ENCODE measurements at regions not wholly inside any gene's neighbourhood (a gene's known extent, or its start where the extent isn't known, plus 50 kb on each side); places are given as distances from the start of the nearest gene placed in this dataset.

DNA sequence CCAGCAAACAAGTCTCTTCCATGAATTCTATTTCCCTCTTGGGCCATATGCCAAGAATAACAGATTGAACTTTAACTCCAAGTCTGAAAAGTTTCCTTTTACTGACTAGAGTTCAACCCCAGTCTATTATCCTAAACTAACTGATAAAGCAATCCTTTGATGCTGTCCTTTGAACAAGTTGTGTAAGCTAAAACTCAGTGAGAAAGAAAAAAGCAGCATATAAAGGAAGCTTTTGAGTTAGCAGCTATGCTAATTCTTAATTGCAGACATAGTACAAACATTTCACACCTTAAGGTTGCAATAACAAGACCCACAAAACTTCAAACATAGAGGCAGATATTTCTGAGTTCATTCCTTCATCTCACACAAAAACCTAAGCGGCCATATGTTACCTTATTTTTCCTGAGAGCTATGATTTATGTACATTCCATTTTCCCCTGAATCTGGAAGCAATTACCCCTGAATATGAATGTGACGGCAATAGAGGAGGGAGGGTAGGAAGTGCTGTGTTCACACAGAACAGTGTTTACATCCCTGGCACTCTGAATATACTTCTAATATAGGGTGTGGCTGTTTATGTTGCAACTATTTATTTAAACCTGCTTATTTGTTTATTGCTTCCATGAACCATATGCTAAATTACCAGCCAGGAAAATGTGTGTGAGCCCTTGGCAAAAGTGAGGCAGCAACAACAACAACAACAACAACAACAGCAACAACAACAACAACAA is 180.6 kb downstream of the IRS1 start:
- no peak for DNase-seq

- DNase-seq, result no peak
These were observed 181.1 kb downstream of the IRS1 start for GRCh38 chr2:226618544-226618874.

DNA sequence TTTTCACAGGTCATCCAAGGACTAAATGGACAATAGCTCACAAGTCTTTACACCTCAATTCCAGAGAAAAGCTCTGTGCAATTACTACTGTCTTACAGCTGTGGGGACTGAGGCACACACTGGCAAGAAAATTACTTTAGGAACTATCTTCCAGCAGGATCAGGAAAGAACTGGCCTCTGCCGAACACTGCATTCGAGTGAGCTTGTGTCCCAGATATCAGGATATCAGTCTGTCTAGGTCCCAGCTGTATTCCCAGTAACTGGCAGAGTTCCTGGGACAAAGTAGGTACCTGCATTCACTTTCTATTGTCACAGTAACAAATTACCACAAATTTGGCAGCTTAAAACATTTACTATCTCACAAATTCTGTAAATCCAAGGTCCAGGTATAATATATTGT is 183.7 kb downstream of the IRS1 start:
- DNase-seq, result no peak

GRCh38 chr2:226611944-226612318 is 187.7 kb downstream of the IRS1 start:
- peak; percentile 44 for DNase-seq

DNA sequence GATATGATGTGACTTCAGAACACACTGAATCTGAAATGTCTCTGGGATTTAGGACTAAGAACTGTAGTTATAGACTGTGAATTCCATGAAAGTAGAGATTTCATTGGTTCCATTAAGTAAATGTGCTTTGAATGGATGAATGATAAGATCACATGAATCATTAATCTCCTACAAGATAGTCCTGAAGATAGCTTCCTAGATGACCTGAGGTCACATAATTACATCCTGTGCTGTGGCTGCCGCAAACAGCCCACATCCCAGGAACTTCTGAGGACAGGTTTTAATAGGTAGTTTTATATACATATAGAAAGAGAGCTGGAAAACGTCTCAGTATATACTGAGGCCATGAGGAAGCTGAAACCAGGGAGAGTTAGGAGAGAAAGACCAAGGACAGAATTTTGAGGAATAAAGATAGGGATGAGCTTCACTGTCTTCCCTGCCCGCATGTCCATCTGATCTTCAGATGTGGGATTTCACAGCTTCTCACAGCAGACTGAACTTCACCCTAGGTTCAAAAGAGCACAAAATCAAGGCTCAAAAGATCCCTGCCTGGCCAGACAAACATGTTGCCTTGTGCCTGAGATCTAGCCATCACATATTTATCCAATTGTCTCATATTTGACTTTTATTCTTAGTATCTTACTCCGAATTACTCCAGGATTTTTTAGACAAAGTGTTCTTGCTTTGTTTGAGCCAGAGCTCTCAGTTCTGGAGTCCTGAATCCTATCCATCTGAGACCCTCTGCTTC is 188.2 kb downstream of the IRS1 start:
- no peak for DNase-seq

DNA sequence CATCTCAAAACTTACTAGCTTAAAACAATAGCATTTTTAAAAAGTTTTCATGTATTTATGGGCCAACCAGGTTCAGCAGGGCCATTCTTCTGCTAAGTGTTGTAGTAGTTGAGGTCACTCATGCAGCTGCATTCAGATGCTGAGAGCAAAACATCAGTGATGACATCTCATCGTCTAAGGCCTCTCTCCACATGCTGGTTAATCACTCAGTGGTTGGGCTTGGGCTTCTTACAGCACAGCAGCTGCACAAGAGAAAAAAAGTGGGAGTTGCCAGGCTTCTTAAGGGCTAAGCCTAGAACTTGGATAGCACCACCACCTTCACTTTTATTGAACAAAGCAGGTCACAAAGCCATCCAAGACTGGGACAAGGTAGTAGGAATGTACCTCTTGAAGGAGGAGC is 190.3 kb downstream of the IRS1 start:
- no peak for DNase-seq

GRCh38 chr2:226608451-226608850 is 191.2 kb downstream of the IRS1 start:
- no peak for DNase-seq

DNA sequence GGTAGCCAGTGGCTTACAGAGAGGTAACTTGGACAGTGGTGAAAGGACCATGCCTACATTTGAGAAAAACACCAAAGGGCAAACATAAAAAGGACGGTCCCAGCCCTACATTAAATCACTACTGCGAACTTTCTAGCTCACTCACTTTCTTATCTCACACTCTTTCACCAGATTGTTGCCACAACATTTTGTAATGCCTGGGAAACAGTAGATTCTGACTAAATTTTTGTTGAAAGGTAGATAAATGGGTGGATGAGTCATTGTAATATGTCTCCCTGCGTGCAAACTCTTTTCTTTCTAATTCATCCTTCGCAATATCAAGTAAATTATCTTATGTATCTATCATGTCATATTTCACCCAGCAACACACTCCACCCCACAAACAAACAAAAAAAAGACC is 192.2 kb downstream of the IRS1 start:
- DNase-seq, result no peak

DNA sequence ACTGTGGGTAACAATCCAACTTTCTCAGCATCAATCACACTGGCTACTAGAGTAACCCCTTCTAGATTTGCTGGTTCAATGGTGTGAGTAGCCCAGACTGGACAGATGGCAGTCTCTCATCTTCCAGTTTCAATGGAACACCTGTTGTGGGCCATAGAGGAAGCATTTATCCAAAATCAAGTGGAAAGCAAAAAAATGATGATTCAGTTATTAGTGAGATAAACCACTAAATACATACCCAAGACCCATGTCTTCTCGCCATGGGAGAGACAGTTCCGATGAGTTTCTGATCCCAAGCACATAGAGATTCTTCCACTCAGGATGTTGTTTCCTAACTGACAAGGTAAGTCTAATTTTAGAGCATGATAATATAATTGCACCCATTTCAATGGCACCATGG is 194.0 kb downstream of the IRS1 start:
- DNase-seq, result no peak

GRCh38 chr2:226603606-226604005 is 196.0 kb downstream of the IRS1 start:
- DNase-seq, result no peak

GRCh38 chr2:226601881-226602662 is 197.5 kb downstream of the IRS1 start:
- DNase-seq, result no peak

GRCh38 chr2:226600802-226601201 is 198.8 kb downstream of the IRS1 start:
- DNase-seq, result no peak

GRCh38 chr2:226600184-226600583 is 199.4 kb downstream of the IRS1 start:
- DNase-seq, result no peak

- DNase-seq, result no peak
These were observed 210.6 kb downstream of the IRS1 start for GRCh38 chr2:226589043-226589442.

DNA sequence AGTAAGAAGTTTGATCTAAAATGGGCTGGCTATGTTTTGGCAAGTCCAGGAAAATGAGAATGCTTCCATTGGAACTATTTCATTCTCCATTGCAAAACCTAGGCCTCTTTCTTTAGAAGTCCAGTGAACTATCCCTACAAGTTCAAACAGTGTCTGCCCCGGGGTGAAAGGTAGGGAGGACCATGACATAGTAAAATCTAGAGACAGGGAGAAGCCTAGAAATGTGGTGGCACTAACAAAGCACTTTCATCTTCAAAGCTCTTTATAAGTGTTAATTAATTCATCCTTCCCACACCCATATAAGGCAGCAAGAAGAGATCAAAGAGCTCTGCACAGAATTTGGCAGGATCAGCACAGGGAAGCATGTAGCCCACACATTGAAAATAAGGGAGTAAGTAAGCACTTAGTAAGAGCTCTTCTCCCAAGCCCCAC is 214.5 kb downstream of the IRS1 start:
- no peak for DNase-seq

DNA sequence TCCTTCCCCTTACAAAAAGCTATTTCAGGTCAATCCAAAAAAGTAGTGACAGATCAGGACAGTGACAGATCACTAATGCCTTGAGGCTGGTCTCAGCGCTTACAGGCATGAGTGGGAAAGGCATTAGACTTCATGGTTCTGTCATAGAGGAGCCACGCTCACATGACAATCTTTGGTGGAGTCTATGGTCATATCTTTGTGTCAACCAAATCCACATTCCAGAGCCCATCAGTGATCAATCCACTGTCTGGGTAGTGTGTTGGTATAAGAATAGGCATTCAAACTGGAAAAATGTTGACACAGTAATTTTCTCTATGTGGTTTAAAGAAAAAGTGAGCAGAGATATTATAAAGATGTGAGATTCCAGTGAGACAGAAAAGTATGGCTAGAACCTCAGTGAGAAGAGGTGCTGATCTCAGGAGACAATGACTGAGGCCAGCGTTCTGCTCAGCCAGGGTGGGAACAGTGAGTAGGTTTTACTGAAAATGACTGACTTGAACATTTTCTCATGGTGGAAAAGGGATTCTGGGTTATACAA is 215.0 kb downstream of the IRS1 start:
- no peak for DNase-seq

DNA sequence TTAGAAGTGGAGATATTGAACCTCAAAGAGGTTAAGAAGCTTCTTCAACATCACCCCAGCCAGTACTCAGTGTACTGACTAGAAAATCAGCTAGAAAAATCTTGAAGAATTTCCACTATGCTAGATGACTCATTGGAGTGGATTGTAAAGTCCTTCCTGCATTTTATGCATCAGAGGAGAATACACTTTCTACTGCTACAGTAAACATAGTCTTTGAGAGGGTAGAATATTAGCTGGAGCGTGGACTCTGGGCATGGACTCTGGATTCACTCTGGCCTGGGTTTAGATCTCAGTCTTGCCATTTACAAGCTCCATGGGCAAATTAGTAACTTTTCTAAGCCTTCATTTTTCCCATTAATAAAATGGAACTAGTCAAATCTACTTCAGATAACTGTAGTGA is 215.9 kb downstream of the IRS1 start:
- DNase-seq, result peak; percentile 87

DNA sequence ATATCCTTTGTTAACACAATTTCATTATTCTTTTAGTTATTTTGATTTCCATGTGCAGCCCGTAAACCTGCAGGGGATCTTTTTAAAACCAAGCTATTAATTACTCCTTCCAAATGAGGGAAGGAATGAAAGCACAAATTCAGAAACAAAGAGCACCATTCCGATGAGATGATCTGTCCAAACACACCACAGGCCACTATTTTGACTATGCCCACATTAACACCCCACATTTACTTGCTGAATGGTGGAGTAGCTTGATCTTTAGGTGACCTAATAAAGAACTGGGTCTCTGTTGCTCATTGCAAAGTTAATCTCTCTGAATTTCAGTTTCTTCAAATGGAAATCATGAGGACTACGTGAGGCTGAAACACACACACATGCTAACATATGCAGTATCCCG is 218.0 kb downstream of the IRS1 start:
- DNase-seq, result no peak

- no peak for DNase-seq
These were observed 218.6 kb downstream of the IRS1 start for GRCh38 chr2:226581004-226581403.

- no peak for DNase-seq
These were observed 219.2 kb downstream of the IRS1 start for GRCh38 chr2:226580403-226580802.

DNA sequence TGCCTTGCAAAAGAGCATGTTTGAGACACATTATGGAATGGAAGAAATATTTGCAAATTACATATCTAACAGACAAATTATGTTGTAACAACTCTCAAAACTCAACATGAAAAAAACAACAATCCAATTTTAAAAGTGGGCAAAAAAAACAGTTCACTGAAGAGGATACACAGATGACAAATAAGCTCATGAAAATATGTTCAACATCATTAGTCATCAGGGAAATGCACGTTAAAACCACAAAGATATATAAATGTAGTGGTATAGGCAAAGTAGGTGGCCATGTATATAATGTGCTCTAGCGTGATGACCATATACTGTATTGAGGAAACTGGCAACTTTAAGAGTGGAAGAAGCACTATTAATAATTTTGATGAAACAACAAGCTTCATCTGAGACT is 220.1 kb downstream of the IRS1 start:
- no peak for DNase-seq

GRCh38 chr2:226578879-226579278 is 220.7 kb downstream of the IRS1 start:
- DNase-seq, result no peak

DNA sequence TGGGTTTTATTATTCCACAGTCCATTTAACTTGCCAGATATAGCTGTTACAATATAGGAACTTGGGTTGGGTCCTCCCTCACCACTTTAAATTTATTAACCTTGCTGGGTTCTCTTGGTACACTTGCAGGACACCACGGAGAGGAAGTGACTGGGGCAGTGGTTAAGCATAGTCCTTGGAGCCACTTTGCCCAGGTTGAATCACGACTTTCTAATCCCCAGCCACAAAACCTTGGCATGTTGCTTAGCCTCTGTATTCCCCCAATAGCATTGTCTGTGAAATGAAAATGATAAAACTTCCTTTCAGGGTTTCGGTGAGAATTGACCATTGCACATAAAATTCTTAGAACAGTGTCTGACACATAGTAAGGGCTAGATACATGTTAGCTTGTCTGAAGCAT is 221.2 kb downstream of the IRS1 start:
- DNase-seq, result no peak

GRCh38 chr2:226575928-226576327 is 223.7 kb downstream of the IRS1 start:
- DNase-seq, result no peak
